Stimulated activated memory B cell treated with anti-CD40 and anti-IgM and Interleukin-4, amounts not matched to agents 10 μg/mL and 1 μg/mL and 100 μg/mL, for 72 hours (primary cell): ENCODE measurements at regions not wholly inside any gene's neighbourhood (a gene's known extent, or its start where the extent isn't known, plus 50 kb on each side); places are given as distances from the start of the nearest gene placed in this dataset.

Experiments used
- ATAC-seq: fragments of 150-1000 bp; cut with Tn5 transposase; 2 replicates; pipeline ENCODE4 v1.10.0; 2021
- H3K27ac Mint-ChIP-seq: one replicate; pipeline ENCODE4 v1.8.0; 2022; ENCODE audit warnings: mild to moderate bottlenecking, mixed read lengths
- H3K27me3 Mint-ChIP-seq: one replicate; pipeline ENCODE4 v1.8.0; 2022; ENCODE audit warnings: mixed read lengths
- H3K36me3 Mint-ChIP-seq: one replicate; pipeline ENCODE4 v1.8.0; 2022; ENCODE audit warnings: mixed read lengths
- H3K4me1 Mint-ChIP-seq: one replicate; pipeline ENCODE4 v1.8.0; 2022; ENCODE audit warnings: mixed read lengths
- H3K4me3 Mint-ChIP-seq: one replicate; pipeline ENCODE4 v1.8.0; 2022; ENCODE audit warnings: mild to moderate bottlenecking, moderate library complexity, mixed read lengths
- H3K9me3 Mint-ChIP-seq: one replicate; pipeline ENCODE4 v1.8.0; 2022; ENCODE audit warnings: mixed read lengths

GRCh38 chr9:99414321-99414720 lies 192.2 kb downstream of the SEC61B start:
- Mint-ChIP-seq H3K9me3 (peaks cover 3% of the 10 kb centered on the region), H3K36me3 (no peaks in the 10 kb centered on the region), H3K27me3 (no peaks in the 10 kb centered on the region), H3K4me1 (peaks cover 10% of the 10 kb centered on the region), H3K27ac (no peak overlapping the region), H3K4me3 (no peak overlapping the region)
- no peak for ATAC-seq

- Mint-ChIP-seq H3K4me1 (peaks cover 10% of the 10 kb centered on the region), H3K9me3 (peaks cover 3% of the 10 kb centered on the region), H3K4me3 (no peak overlapping the region), H3K36me3 (no peaks in the 10 kb centered on the region), H3K27ac (peak overlapping the region; percentile 19), H3K27me3 (no peaks in the 10 kb centered on the region)
- ATAC-seq, result no peak
These were observed 193.5 kb downstream of the SEC61B start for GRCh38 chr9:99415606-99416005.

- Mint-ChIP-seq H3K36me3 (no peaks in the 10 kb centered on the region), H3K4me3 (no peak overlapping the region), H3K27ac (peak overlapping the region; percentile 19), H3K4me1 (peaks cover 10% of the 10 kb centered on the region), H3K27me3 (no peaks in the 10 kb centered on the region), H3K9me3 (peaks cover 3% of the 10 kb centered on the region)
- no peak for ATAC-seq
These were observed 193.9 kb downstream of the SEC61B start for GRCh38 chr9:99416007-99416406.

GRCh38 chr9:99419070-99419469 lies 197.0 kb downstream of the SEC61B start:
- Mint-ChIP-seq H3K27ac (no peak overlapping the region), H3K4me3 (no peak overlapping the region), H3K9me3 (no peaks in the 10 kb centered on the region), H3K4me1 (peaks cover 10% of the 10 kb centered on the region), H3K27me3 (peaks cover 2% of the 10 kb centered on the region), H3K36me3 (no peaks in the 10 kb centered on the region)
- ATAC-seq, result no peak

GRCh38 chr9:99421369-99421768 lies 199.3 kb downstream of the SEC61B start:
- no peak for ATAC-seq
- Mint-ChIP-seq H3K4me3 (no peak overlapping the region), H3K36me3 (no peaks in the 10 kb centered on the region), H3K9me3 (no peaks in the 10 kb centered on the region), H3K27me3 (peaks cover 8% of the 10 kb centered on the region), H3K4me1 (peaks cover under 1% of the 10 kb centered on the region), H3K27ac (no peak overlapping the region)

- Mint-ChIP-seq H3K36me3 (peaks cover 6% of the 10 kb centered on the region), H3K4me3 (no peak overlapping the region), H3K27me3 (peaks cover 8% of the 10 kb centered on the region), H3K9me3 (peaks cover 5% of the 10 kb centered on the region), H3K27ac (no peak overlapping the region), H3K4me1 (peaks cover 7% of the 10 kb centered on the region)
- ATAC-seq, result no peak
These were observed 203.0 kb downstream of the SEC61B start for GRCh38 chr9:99425124-99425523.

- Mint-ChIP-seq H3K27me3 (peaks cover 8% of the 10 kb centered on the region), H3K4me3 (no peak overlapping the region), H3K36me3 (peaks cover 6% of the 10 kb centered on the region), H3K4me1 (peaks cover 7% of the 10 kb centered on the region), H3K9me3 (peaks cover 5% of the 10 kb centered on the region), H3K27ac (no peak overlapping the region)
- ATAC-seq, result no peak
These were observed 204.1 kb downstream of the SEC61B start for GRCh38 chr9:99425923-99426842.

GRCh38 chr9:99427260-99427659 lies 205.2 kb downstream of the SEC61B start:
- Mint-ChIP-seq H3K4me3 (no peak overlapping the region), H3K9me3 (peaks cover 5% of the 10 kb centered on the region), H3K27ac (no peak overlapping the region), H3K27me3 (peaks cover 8% of the 10 kb centered on the region), H3K4me1 (peaks cover 7% of the 10 kb centered on the region), H3K36me3 (peaks cover 6% of the 10 kb centered on the region)
- no peak for ATAC-seq

GRCh38 chr9:99430301-99430700 lies 208.2 kb downstream of the SEC61B start:
- H3K27ac Mint-ChIP-seq, result peak overlapping the region; percentile 58
- H3K4me1 Mint-ChIP-seq, result peaks cover 33% of the 10 kb centered on the region
- peaks cover 12% of the 10 kb centered on the region for H3K36me3 Mint-ChIP-seq
- H3K9me3 Mint-ChIP-seq, result peaks cover 8% of the 10 kb centered on the region
- H3K4me3 Mint-ChIP-seq, result no peak overlapping the region
- ATAC-seq, result no peak
- no peaks in the 10 kb centered on the region for H3K27me3 Mint-ChIP-seq

GRCh38 chr9:99431103-99431502 lies 209.0 kb downstream of the SEC61B start:
- peaks cover 12% of the 10 kb centered on the region for H3K36me3 Mint-ChIP-seq
- no peak overlapping the region for H3K4me3 Mint-ChIP-seq
- H3K27ac Mint-ChIP-seq, result peak overlapping the region; percentile 58
- H3K4me1 Mint-ChIP-seq, result peaks cover 33% of the 10 kb centered on the region
- no peaks in the 10 kb centered on the region for H3K27me3 Mint-ChIP-seq
- peaks cover 8% of the 10 kb centered on the region for H3K9me3 Mint-ChIP-seq
- ATAC-seq, result no peak

GRCh38 chr9:99432075-99432474 lies 210.0 kb downstream of the SEC61B start:
- ATAC-seq, result no peak
- peaks cover 11% of the 10 kb centered on the region for H3K36me3 Mint-ChIP-seq
- H3K9me3 Mint-ChIP-seq, result peaks cover 7% of the 10 kb centered on the region
- no peak overlapping the region for H3K4me3 Mint-ChIP-seq
- H3K27me3 Mint-ChIP-seq, result no peaks in the 10 kb centered on the region
- peaks cover 39% of the 10 kb centered on the region for H3K4me1 Mint-ChIP-seq
- peak overlapping the region; percentile 92 for H3K27ac Mint-ChIP-seq

- Mint-ChIP-seq H3K27me3 (no peaks in the 10 kb centered on the region), H3K4me1 (peaks cover 36% of the 10 kb centered on the region), H3K36me3 (peaks cover 6% of the 10 kb centered on the region), H3K4me3 (peak overlapping the region; percentile 1), H3K9me3 (peaks cover 3% of the 10 kb centered on the region), H3K27ac (peak overlapping the region; percentile 92)
- peak; percentile 57 for ATAC-seq
These were observed 211.0 kb downstream of the SEC61B start for GRCh38 chr9:99433095-99433494.

GRCh38 chr9:99433555-99433954 lies 211.5 kb downstream of the SEC61B start:
- no peak overlapping the region for H3K4me3 Mint-ChIP-seq
- ATAC-seq, result peak; percentile 99
- no peaks in the 10 kb centered on the region for H3K27me3 Mint-ChIP-seq
- peaks cover 41% of the 10 kb centered on the region for H3K4me1 Mint-ChIP-seq
- H3K9me3 Mint-ChIP-seq, result peaks cover 3% of the 10 kb centered on the region
- H3K36me3 Mint-ChIP-seq, result peaks cover 6% of the 10 kb centered on the region
- peak overlapping the region; percentile 92 for H3K27ac Mint-ChIP-seq

- Mint-ChIP-seq H3K27ac (peak overlapping the region; percentile 42), H3K36me3 (peaks cover 6% of the 10 kb centered on the region), H3K27me3 (no peaks in the 10 kb centered on the region), H3K4me1 (peaks cover 50% of the 10 kb centered on the region), H3K4me3 (no peak overlapping the region), H3K9me3 (peaks cover 3% of the 10 kb centered on the region)
- no peak for ATAC-seq
These were observed 214.5 kb downstream of the SEC61B start for GRCh38 chr9:99436616-99437015.

GRCh38 chr9:99437145-99437544 lies 215.1 kb downstream of the SEC61B start:
- ATAC-seq, result no peak
- Mint-ChIP-seq H3K27ac (peak overlapping the region; percentile 42), H3K4me1 (peaks cover 50% of the 10 kb centered on the region), H3K4me3 (no peak overlapping the region), H3K27me3 (no peaks in the 10 kb centered on the region), H3K9me3 (peaks cover 3% of the 10 kb centered on the region), H3K36me3 (peaks cover 6% of the 10 kb centered on the region)

GRCh38 chr9:99438596-99438995 lies 216.5 kb downstream of the SEC61B start:
- ATAC-seq, result no peak
- Mint-ChIP-seq H3K4me3 (no peak overlapping the region), H3K9me3 (peaks cover 3% of the 10 kb centered on the region), H3K27me3 (no peaks in the 10 kb centered on the region), H3K36me3 (no peaks in the 10 kb centered on the region), H3K27ac (peak overlapping the region; percentile 42), H3K4me1 (peaks cover 41% of the 10 kb centered on the region)
